ENCODE measurements at regions not wholly inside any gene's neighbourhood (a gene's known extent, or its start where the extent isn't known, plus 50 kb on each side); places are given as distances from the start of the nearest gene placed in this dataset.

GRCh38 chr9:29613773-29614172 lies 2040.5 kb upstream of the C9orf72 start:
- no peak overlapping the region for H2AFZ ChIP-seq (ENCODE audit: low read length)
- WGBS, 2 experiments (ENCODE audit: extremely low coverage in 1 of 2, insufficient coverage in 1 of 2, insufficient read length in 1 of 2, insufficient replicate concordance in 2 of 2, low coverage in 1 of 2, low lambda C conversion rate in 2 of 2, missing lambda C conversion rate in 1 of 2) = 92% methylated on average over 1 of the region's 1 CpG; no CpG with 5 or more reads in 1 of the 2 experiments
- no peaks in the 10 kb centered on the region for H3K36me3 ChIP-seq (ENCODE audit: control insufficient read depth in 2 of 4, insufficient read depth in 4 of 4, low read length in 3 of 4)
- H3K79me1 ChIP-seq (ENCODE audit: low read depth, low read length) = no peaks in the 10 kb centered on the region
- ChIA-PET CTCF (ENCODE audit: partially characterized antibody) (no interaction called here), POLR2A (ENCODE audit: partially characterized antibody) (no interaction called here)
- no peak overlapping the region for H3K9ac ChIP-seq (replicated peaks in 1 of 4; ENCODE audit: extremely low read depth in 1 of 4, low read depth in 3 of 4, low read length in 3 of 4)
- no peaks in the 10 kb centered on the region for H3K79me2 ChIP-seq (ENCODE audit: control insufficient read depth in 1 of 2, insufficient read depth in 2 of 2, low read length in 2 of 2)
- no peak overlapping the region for H2BK120ac ChIP-seq (replicated peaks; ENCODE audit: low read depth, low read length)
- TF ChIP-seq JUND (IDR thresholded peaks at IDR 0.05; ENCODE audit: low read length) (no peak), NANOG (IDR thresholded peaks at IDR 0.05; ENCODE audit: insufficient read depth, low read depth, low read length, poor library complexity, severe bottlenecking) (no peak), SIN3A (conservative IDR thresholded peaks at IDR 0.05 in 1 of 2, IDR thresholded peaks at IDR 0.05 in 1 of 2; ENCODE audit: low read depth in 1 of 2, low read length in 2 of 2) (no peak), SIX5 (IDR thresholded peaks at IDR 0.05; ENCODE audit: low read depth, low read length) (no peak), E2F6 (IDR thresholded peaks at IDR 0.05) (no peak), YY1 (IDR thresholded peaks at IDR 0.05; ENCODE audit: low read depth, low read length) (no peak)
- no peak overlapping the region for H4K5ac ChIP-seq (ENCODE audit: insufficient read length, low read depth, low read length)
- H3K18ac ChIP-seq (ENCODE audit: extremely low read depth, low read length) = no peak overlapping the region
- no peaks in the 10 kb centered on the region for H3K9me3 ChIP-seq (ENCODE audit: insufficient read depth in 2 of 2, low read depth in 1 of 2, low read length in 1 of 2)
- H3K14ac ChIP-seq (ENCODE audit: insufficient read length) = no peak overlapping the region
- H2BK12ac ChIP-seq (ENCODE audit: low read depth, low read length) = no peak overlapping the region
- H4K91ac ChIP-seq (replicated peaks; ENCODE audit: insufficient read length, low read length) = no peak overlapping the region
- H2BK15ac ChIP-seq (ENCODE audit: low read length) = no peak overlapping the region
- DNase-seq (ENCODE audit: low read depth in 1 of 2, low spot score in 2 of 2) (no peak), FAIRE-seq (no peak)
- no peaks in the 10 kb centered on the region for H3K27me3 ChIP-seq (replicated peaks in 1 of 4; ENCODE audit: control insufficient read depth in 3 of 4, extremely low read depth in 1 of 4, insufficient read depth in 3 of 4, low read length in 3 of 4)
- no peak overlapping the region for H2BK5ac ChIP-seq (ENCODE audit: low read depth, low read length)
- no peak overlapping the region for H3K4me3 ChIP-seq (ENCODE audit: extremely low read depth in 1 of 4, insufficient read depth in 2 of 4, low read depth in 3 of 4, low read length in 4 of 4)
- no peak overlapping the region for H3K27ac ChIP-seq (ENCODE audit: low read depth, low read length)
- no peak overlapping the region for H2AK5ac ChIP-seq (ENCODE audit: low read depth, low read length)
- H2BK20ac ChIP-seq (ENCODE audit: low read length) = no peak overlapping the region
- no peaks in the 10 kb centered on the region for H3K23me2 ChIP-seq (ENCODE audit: low read depth, low read length)
- no peak overlapping the region for H3K23ac ChIP-seq (ENCODE audit: insufficient read length)
- no peak overlapping the region for H3K4ac ChIP-seq (replicated peaks; ENCODE audit: insufficient read length, low read depth, low read length)
- H3K4me2 ChIP-seq (ENCODE audit: insufficient read depth in 1 of 2, low read depth in 2 of 2, low read length in 2 of 2) = no peak overlapping the region
- no peaks in the 10 kb centered on the region for H3K4me1 ChIP-seq (replicated peaks in 1 of 4; ENCODE audit: control insufficient read depth in 3 of 4, insufficient read depth in 4 of 4, low read length in 3 of 4)
- H4K8ac ChIP-seq (ENCODE audit: extremely low read depth, insufficient read depth, low read length) = no peak overlapping the region
- no peaks in the 10 kb centered on the region for H4K20me1 ChIP-seq (replicated peaks in 1 of 2; ENCODE audit: control insufficient read depth in 1 of 2, insufficient read depth in 2 of 2, low read length in 2 of 2)
- H3K56ac ChIP-seq (replicated peaks; ENCODE audit: insufficient read length, low read depth, low read length) = no peak overlapping the region
